8988T (cell line): ENCODE measurements at regions not wholly inside any gene's neighbourhood (a gene's known extent, or its start where the extent isn't known, plus 50 kb on each side); places are given as distances from the start of the nearest gene placed in this dataset.

Source experiments
- DNase-seq: peaks from one replicate; pipeline ENCODE4 v3.0.0; 2011

GRCh38 chr5:152269533-152269932, 135.5 kb downstream of the NMUR2 start:
- no peak for DNase-seq

- DNase-seq: no peak
Measured at GRCh38 chr5:152264645-152265254, 140.3 kb downstream of the NMUR2 start.

GRCh38 chr5:152262667-152263066, 142.4 kb downstream of the NMUR2 start:
- no peak for DNase-seq

GRCh38 chr5:152260940-152261339, 144.1 kb downstream of the NMUR2 start:
- no peak for DNase-seq

- no peak for DNase-seq
Measured at GRCh38 chr5:152259702-152260101, 145.4 kb downstream of the NMUR2 start.

GRCh38 chr5:152256580-152256979, 148.5 kb downstream of the NMUR2 start:
- no peak for DNase-seq

GRCh38 chr5:152255411-152255810, 149.7 kb downstream of the NMUR2 start:
- no peak for DNase-seq

GRCh38 chr5:152247850-152248385, 157.2 kb downstream of the NMUR2 start:
- no peak for DNase-seq

- no peak for DNase-seq
Measured at GRCh38 chr5:152246401-152246800, 158.7 kb downstream of the NMUR2 start.

GRCh38 chr5:152237531-152237930, 167.5 kb downstream of the NMUR2 start:
- no peak for DNase-seq

GRCh38 chr5:152226191-152226590, 178.9 kb downstream of the NMUR2 start:
- DNase-seq: no peak

GRCh38 chr5:152221721-152222629, 183.1 kb downstream of the NMUR2 start:
- DNase-seq: no peak

GRCh38 chr5:152218694-152219093, 186.4 kb downstream of the NMUR2 start:
- no peak for DNase-seq

GRCh38 chr5:152205804-152206203, 199.3 kb downstream of the NMUR2 start:
- no peak for DNase-seq

- DNase-seq: no peak
Measured at GRCh38 chr5:152202321-152202720, 202.8 kb downstream of the NMUR2 start.

- DNase-seq: no peak
Measured at GRCh38 chr5:152193391-152194107, 211.5 kb downstream of the NMUR2 start.

- no peak for DNase-seq
Measured at GRCh38 chr5:152188251-152188650, 216.8 kb downstream of the NMUR2 start.

GRCh38 chr5:152187668-152188067, 217.4 kb downstream of the NMUR2 start:
- DNase-seq: no peak

- DNase-seq: no peak
Measured at GRCh38 chr5:152185547-152186245, 219.4 kb downstream of the NMUR2 start.

GRCh38 chr5:152184266-152184665, 220.8 kb downstream of the NMUR2 start:
- DNase-seq: no peak

- no peak for DNase-seq
Measured at GRCh38 chr5:152181461-152181860, 223.6 kb downstream of the NMUR2 start.

- peak; percentile 5 for DNase-seq
Measured at GRCh38 chr5:152178350-152178699, 226.8 kb downstream of the NMUR2 start.
